ENCODE measurements at regions not wholly inside any gene's neighbourhood (a gene's known extent, or its start where the extent isn't known, plus 50 kb on each side); places are given as distances from the start of the nearest gene placed in this dataset.

GRCh38 chr12:24195063-24195462 lies 245.6 kb upstream of the SOX5 start:
- no peaks in the 10 kb centered on the region for H3K9me3 ChIP-seq (ENCODE audit: control insufficient read depth, low read depth, low read length)
- H3K27me3 ChIP-seq (ENCODE audit: control insufficient read depth, insufficient read depth, low read length) = no peaks in the 10 kb centered on the region
- H3K36me3 ChIP-seq (ENCODE audit: control insufficient read depth, low read depth, low read length) = no peaks in the 10 kb centered on the region
- H3K4me3 ChIP-seq (ENCODE audit: low read length) = no peak overlapping the region
- peaks cover 5% of the 10 kb centered on the region for H3K4me1 ChIP-seq (ENCODE audit: control insufficient read depth, low read depth, low read length)
- H3K27ac ChIP-seq (ENCODE audit: low read length) = no peak overlapping the region
- H3K9ac ChIP-seq (ENCODE audit: low read length) = no peak overlapping the region

DNA sequence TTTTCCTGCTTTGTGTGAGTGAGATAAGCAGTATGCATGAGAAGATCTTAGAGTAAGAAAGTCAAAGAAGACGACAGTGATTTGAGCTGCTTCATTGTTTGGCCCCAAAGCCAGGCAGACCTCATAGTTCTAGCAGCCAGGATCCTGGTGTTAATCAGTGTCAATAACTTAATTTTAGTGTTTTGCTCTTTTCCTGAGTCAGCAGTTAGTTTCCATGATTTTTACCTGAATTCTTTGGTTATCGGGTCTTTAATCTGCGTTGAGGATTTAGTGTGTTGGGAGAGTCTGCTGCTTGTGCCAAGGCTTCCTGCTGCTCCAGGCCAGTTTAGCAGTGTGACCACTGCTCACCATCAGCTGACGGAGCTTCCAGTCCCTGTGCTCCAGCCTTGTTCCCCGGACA lies 241.6 kb upstream of the SOX5 start:
- no peaks in the 10 kb centered on the region for H3K4me1 ChIP-seq (ENCODE audit: control insufficient read depth, low read depth, low read length)
- no peaks in the 10 kb centered on the region for H3K36me3 ChIP-seq (ENCODE audit: control insufficient read depth, low read depth, low read length)
- no peak overlapping the region for H3K9ac ChIP-seq (ENCODE audit: low read length)
- no peak overlapping the region for H3K4me3 ChIP-seq (ENCODE audit: low read length)
- H3K27me3 ChIP-seq (ENCODE audit: control insufficient read depth, insufficient read depth, low read length) = no peaks in the 10 kb centered on the region
- H3K9me3 ChIP-seq (ENCODE audit: control insufficient read depth, low read depth, low read length) = no peaks in the 10 kb centered on the region
- no peak overlapping the region for H3K27ac ChIP-seq (ENCODE audit: low read length)

DNA sequence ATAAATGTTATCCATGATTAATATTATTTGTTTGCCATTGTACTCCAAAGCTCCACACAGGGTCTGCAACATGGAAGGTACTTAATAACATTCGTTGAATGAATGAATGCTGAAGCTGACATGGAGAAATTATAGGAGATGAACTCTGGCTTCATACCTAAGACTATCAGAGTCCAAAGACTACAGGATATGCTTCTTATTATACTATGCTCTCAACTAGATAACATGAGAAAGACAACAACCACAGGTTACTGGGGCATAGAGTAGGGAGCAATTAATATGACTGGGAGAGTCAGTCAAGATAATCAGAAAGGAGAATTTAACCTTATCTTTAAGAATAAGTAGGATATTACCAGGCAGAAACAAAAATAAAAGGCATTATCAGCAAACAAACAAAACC lies 236.3 kb upstream of the SOX5 start:
- no peaks in the 10 kb centered on the region for H3K36me3 ChIP-seq (ENCODE audit: control insufficient read depth, low read depth, low read length)
- no peak overlapping the region for H3K4me3 ChIP-seq (ENCODE audit: low read length)
- H3K9ac ChIP-seq (ENCODE audit: low read length) = no peak overlapping the region
- no peak overlapping the region for H3K27ac ChIP-seq (ENCODE audit: low read length)
- H3K27me3 ChIP-seq (ENCODE audit: control insufficient read depth, insufficient read depth, low read length) = no peaks in the 10 kb centered on the region
- H3K9me3 ChIP-seq (ENCODE audit: control insufficient read depth, low read depth, low read length) = no peaks in the 10 kb centered on the region
- H3K4me1 ChIP-seq (ENCODE audit: control insufficient read depth, low read depth, low read length) = no peaks in the 10 kb centered on the region

DNA sequence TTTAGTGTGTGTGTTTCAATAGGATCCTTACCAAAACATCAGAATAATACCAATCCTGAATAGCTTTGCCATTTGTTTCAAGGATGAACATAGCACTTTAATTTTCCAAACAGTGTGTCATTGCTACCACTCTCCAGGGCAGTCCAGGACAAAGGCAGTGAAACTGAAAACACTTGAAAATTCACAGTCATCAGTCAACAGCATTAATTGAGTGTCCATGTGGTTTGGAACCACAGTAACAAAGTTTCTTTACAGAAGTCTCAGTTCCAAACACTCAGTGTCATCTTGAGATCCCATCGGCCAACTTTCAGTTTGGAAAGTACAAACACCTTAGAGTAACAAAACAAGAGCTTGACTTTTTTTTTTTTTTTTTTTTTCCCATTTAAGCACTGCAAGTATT lies 228.4 kb upstream of the SOX5 start:
- Histone ChIP-seq H3K9me3 (ENCODE audit: control insufficient read depth, low read depth, low read length) (no peaks in the 10 kb centered on the region), H3K4me1 (ENCODE audit: control insufficient read depth, low read depth, low read length) (peaks cover 2% of the 10 kb centered on the region), H3K27ac (ENCODE audit: low read length) (no peak overlapping the region), H3K4me3 (ENCODE audit: low read length) (no peak overlapping the region), H3K27me3 (ENCODE audit: control insufficient read depth, insufficient read depth, low read length) (no peaks in the 10 kb centered on the region), H3K36me3 (ENCODE audit: control insufficient read depth, low read depth, low read length) (no peaks in the 10 kb centered on the region), H3K9ac (ENCODE audit: low read length) (no peak overlapping the region)

DNA sequence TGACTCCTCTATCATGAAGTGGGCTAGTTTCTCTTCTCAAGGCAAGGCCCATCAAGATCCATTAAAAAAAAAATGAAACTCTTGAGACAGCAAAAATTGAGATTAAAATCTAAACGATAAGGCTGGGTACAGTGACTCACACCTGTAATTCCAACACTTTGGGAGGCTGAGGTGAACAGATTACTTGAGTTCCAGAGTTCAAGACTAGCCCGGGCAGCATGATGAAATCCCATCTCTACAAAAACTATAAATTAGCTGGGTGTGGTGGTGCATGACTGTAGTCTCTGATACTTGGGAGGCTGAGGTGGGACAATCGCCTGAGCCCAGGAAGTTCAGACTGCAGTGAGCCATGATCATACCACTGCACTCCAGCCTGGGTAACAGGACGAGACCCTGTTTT lies 226.5 kb upstream of the SOX5 start:
- no peak overlapping the region for H3K9ac ChIP-seq (ENCODE audit: low read length)
- H3K9me3 ChIP-seq (ENCODE audit: control insufficient read depth, low read depth, low read length) = no peaks in the 10 kb centered on the region
- H3K27me3 ChIP-seq (ENCODE audit: control insufficient read depth, insufficient read depth, low read length) = no peaks in the 10 kb centered on the region
- no peak overlapping the region for H3K4me3 ChIP-seq (ENCODE audit: low read length)
- no peak overlapping the region for H3K27ac ChIP-seq (ENCODE audit: low read length)
- H3K4me1 ChIP-seq (ENCODE audit: control insufficient read depth, low read depth, low read length) = peaks cover 10% of the 10 kb centered on the region
- H3K36me3 ChIP-seq (ENCODE audit: control insufficient read depth, low read depth, low read length) = no peaks in the 10 kb centered on the region

GRCh38 chr12:24175284-24175683 lies 225.8 kb upstream of the SOX5 start:
- Histone ChIP-seq H3K36me3 (ENCODE audit: control insufficient read depth, low read depth, low read length) (no peaks in the 10 kb centered on the region), H3K9me3 (ENCODE audit: control insufficient read depth, low read depth, low read length) (no peaks in the 10 kb centered on the region), H3K4me3 (ENCODE audit: low read length) (no peak overlapping the region), H3K9ac (ENCODE audit: low read length) (no peak overlapping the region), H3K27ac (ENCODE audit: low read length) (no peak overlapping the region), H3K4me1 (ENCODE audit: control insufficient read depth, low read depth, low read length) (peaks cover 10% of the 10 kb centered on the region), H3K27me3 (ENCODE audit: control insufficient read depth, insufficient read depth, low read length) (no peaks in the 10 kb centered on the region)

- Histone ChIP-seq H3K36me3 (ENCODE audit: control insufficient read depth, low read depth, low read length) (no peaks in the 10 kb centered on the region), H3K27me3 (ENCODE audit: control insufficient read depth, insufficient read depth, low read length) (no peaks in the 10 kb centered on the region), H3K4me1 (ENCODE audit: control insufficient read depth, low read depth, low read length) (peaks cover 10% of the 10 kb centered on the region), H3K9me3 (ENCODE audit: control insufficient read depth, low read depth, low read length) (no peaks in the 10 kb centered on the region), H3K4me3 (ENCODE audit: low read length) (no peak overlapping the region), H3K9ac (ENCODE audit: low read length) (no peak overlapping the region), H3K27ac (ENCODE audit: low read length) (no peak overlapping the region)
Measured at GRCh38 chr12:24173067-24173466, 223.6 kb upstream of the SOX5 start.

GRCh38 chr12:24172773-24173066 lies 223.2 kb upstream of the SOX5 start:
- H3K27ac ChIP-seq (ENCODE audit: low read length) = no peak overlapping the region
- no peaks in the 10 kb centered on the region for H3K9me3 ChIP-seq (ENCODE audit: control insufficient read depth, low read depth, low read length)
- H3K27me3 ChIP-seq (ENCODE audit: control insufficient read depth, insufficient read depth, low read length) = no peaks in the 10 kb centered on the region
- H3K4me1 ChIP-seq (ENCODE audit: control insufficient read depth, low read depth, low read length) = peaks cover 10% of the 10 kb centered on the region
- H3K36me3 ChIP-seq (ENCODE audit: control insufficient read depth, low read depth, low read length) = no peaks in the 10 kb centered on the region
- H3K4me3 ChIP-seq (ENCODE audit: low read length) = no peak overlapping the region
- H3K9ac ChIP-seq (ENCODE audit: low read length) = no peak overlapping the region

DNA sequence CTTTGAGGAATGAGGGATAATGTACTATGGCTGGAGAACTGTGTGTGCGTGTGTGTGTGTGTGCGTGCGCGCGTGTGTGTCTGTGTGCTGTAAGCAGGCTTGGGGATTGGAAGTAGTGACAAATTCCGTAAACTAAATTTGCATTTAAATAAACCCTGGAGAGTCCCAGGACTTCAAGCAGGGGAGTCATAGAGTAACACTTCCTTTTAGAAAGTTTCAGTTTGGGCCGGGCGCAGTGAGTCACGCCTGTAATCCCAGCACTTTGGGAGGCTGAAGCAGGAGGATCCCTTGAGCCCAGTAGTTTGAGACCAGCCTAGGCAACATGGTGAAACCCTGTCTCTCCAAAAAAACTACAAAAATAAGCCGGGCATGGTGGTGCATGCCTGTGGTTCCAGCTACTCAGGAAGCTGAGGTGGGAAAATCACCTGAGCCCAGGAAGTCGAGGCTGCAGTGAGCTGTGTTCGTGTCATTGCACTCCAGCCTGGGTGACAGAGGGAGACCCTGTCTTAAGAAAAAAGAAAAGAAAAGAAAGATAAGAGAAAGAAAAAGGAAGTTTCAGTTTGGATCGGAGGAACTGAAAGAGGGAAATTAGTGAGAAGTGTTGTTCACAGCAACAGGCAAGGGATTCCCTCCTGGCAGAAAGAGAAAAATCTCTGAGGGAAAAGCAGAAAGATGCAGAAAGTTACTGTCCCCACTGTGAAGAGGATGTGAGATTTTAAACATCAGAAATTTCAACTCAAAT lies 222.7 kb upstream of the SOX5 start:
- Histone ChIP-seq H3K9ac (ENCODE audit: low read length) (no peak overlapping the region), H3K36me3 (ENCODE audit: control insufficient read depth, low read depth, low read length) (no peaks in the 10 kb centered on the region), H3K9me3 (ENCODE audit: control insufficient read depth, low read depth, low read length) (no peaks in the 10 kb centered on the region), H3K27ac (ENCODE audit: low read length) (no peak overlapping the region), H3K4me3 (ENCODE audit: low read length) (no peak overlapping the region), H3K4me1 (ENCODE audit: control insufficient read depth, low read depth, low read length) (peaks cover 10% of the 10 kb centered on the region), H3K27me3 (ENCODE audit: control insufficient read depth, insufficient read depth, low read length) (no peaks in the 10 kb centered on the region)

- Histone ChIP-seq H3K9me3 (ENCODE audit: control insufficient read depth, low read depth, low read length) (no peaks in the 10 kb centered on the region), H3K9ac (ENCODE audit: low read length) (no peak overlapping the region), H3K4me3 (ENCODE audit: low read length) (no peak overlapping the region), H3K4me1 (ENCODE audit: control insufficient read depth, low read depth, low read length) (no peaks in the 10 kb centered on the region), H3K36me3 (ENCODE audit: control insufficient read depth, low read depth, low read length) (no peaks in the 10 kb centered on the region), H3K27ac (ENCODE audit: low read length) (no peak overlapping the region), H3K27me3 (ENCODE audit: control insufficient read depth, insufficient read depth, low read length) (no peaks in the 10 kb centered on the region)
Measured at GRCh38 chr12:24155042-24155441, 205.6 kb upstream of the SOX5 start.

DNA sequence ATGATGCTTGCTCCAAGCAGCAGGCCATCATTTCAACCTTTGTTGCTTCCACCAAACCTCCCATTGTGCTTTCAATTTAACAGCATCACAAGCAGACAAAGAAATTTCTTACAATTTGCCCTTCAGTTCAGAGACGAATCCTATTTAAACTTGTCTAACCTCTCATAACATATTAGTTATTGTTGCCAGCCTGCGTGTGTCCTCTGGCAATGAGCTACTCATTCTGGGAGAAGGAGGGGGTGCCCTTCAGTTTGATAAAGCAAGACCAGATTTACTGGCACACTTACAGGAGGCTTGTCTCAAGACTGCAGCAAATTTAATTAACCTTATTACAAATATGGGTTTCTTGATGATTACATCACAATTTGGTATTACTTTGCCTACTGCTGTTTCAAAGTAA lies 203.6 kb upstream of the SOX5 start:
- Histone ChIP-seq H3K9me3 (ENCODE audit: control insufficient read depth, low read depth, low read length) (no peaks in the 10 kb centered on the region), H3K27me3 (ENCODE audit: control insufficient read depth, insufficient read depth, low read length) (no peaks in the 10 kb centered on the region), H3K4me3 (ENCODE audit: low read length) (no peak overlapping the region), H3K36me3 (ENCODE audit: control insufficient read depth, low read depth, low read length) (no peaks in the 10 kb centered on the region), H3K27ac (ENCODE audit: low read length) (no peak overlapping the region), H3K4me1 (ENCODE audit: control insufficient read depth, low read depth, low read length) (no peaks in the 10 kb centered on the region), H3K9ac (ENCODE audit: low read length) (no peak overlapping the region)

DNA sequence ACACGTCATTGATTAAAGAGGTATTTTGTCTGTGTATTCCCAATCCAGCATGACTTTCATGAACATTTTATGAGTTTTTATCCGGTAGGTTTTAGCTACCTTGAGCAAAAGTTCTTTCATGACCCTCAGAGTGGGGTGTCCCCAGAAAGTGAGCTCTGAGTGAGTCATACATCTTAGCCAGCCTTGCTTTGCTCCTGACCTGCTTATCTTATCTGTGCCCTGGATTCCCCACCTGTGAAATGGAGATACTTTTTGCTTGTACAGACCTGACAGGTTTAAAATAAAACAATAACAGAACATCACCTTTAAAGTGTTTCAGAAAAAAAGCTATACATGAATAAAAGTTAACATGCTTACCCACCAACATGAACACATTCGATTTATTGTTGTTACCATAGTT lies 202.8 kb upstream of the SOX5 start:
- Histone ChIP-seq H3K27ac (ENCODE audit: low read length) (no peak overlapping the region), H3K27me3 (ENCODE audit: control insufficient read depth, insufficient read depth, low read length) (no peaks in the 10 kb centered on the region), H3K4me3 (ENCODE audit: low read length) (no peak overlapping the region), H3K4me1 (ENCODE audit: control insufficient read depth, low read depth, low read length) (no peaks in the 10 kb centered on the region), H3K9ac (ENCODE audit: low read length) (no peak overlapping the region), H3K36me3 (ENCODE audit: control insufficient read depth, low read depth, low read length) (no peaks in the 10 kb centered on the region), H3K9me3 (ENCODE audit: control insufficient read depth, low read depth, low read length) (no peaks in the 10 kb centered on the region)

Data from iPS-18a (cell line).